GM18861 (cell line): ENCODE measurements at regions not wholly inside any gene's neighbourhood (a gene's known extent, or its start where the extent isn't known, plus 50 kb on each side); places are given as distances from the start of the nearest gene placed in this dataset.

Experiments used
- ATAC-seq: cut with Tn5 transposase; IDR thresholded peaks from one replicate; pipeline ENCODE4 v1.9.1; 2021; ENCODE audit not compliant: unreplicated experiment

DNA sequence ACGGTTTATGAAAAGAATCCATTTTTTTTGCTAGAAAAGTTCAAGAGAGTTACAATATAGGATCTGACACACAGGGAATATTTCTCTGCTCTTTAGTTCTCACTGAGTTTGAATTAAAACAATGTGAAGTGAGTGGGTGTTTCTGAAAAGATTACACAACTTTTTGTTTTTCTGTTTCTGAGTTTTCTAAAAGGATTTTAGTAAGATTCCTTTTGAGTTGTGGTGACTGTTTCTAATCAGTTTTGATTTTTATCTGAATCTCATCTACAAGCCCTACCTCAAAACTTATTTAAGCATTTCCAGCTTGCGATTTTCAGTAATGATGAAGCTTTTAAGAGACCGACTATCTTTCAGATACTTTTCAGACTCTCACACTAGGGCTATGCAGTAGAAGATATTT, 141.7 kb downstream of the GPAT3 start:
- ATAC-seq = no peak

DNA sequence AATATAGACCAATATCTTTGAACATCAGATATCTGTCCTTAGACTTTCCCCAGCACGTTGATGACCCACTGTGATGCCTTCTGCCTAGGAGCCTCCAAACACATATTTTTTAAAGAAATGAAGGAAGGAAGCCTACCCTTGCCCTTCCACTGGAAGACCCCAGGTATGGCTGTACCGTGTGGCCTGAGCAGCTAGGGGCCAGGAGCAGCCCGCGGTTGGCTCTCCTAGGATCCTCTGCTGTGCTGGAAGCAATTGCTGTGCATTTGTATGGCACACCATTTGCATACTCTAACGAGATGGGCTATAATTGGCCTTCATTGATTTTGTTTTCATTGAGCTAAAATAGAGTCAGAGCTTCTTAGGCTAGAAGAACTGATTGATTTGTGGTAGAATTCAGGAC, 128.8 kb downstream of the GPAT3 start:
- no peak for ATAC-seq

DNA sequence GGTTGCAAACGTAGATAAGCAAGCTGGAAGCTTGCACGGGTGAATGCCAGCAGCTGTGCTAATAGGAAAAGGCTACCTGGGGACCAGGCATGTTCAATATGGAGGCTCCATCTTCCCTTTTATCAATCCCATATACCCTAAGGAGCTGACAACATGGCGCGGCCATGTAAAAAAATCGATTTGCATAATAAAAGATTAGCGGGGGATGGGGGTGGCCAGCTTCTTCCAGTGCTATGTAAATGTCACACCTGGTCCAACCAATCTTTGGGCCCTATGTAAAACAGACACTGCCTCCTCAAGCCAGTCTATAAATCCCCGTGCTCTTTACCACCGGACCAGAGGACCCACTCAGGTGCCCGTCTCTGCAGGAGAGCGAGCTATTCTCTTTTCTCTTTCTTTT, 128.2 kb downstream of the GPAT3 start:
- ATAC-seq = no peak

DNA sequence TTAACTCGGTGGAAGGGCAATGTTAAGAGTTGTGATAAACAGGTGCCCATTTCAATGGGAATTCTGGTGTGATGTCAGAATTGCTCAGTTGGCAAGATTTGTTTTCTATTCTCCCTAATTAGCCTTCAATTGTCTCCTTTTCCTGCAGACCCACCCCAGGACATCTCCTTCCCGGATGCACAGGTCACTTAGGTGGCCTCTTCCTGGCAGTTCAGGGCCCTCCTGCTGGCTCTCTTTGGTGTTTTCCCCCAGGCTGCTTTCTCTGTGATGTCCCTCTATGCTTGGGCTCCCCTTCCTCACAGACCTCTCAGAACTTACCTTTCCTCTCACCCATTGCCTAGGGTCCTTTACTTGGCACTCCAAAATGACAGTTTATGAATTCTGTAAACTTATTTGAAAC, 126.3 kb downstream of the GPAT3 start:
- ATAC-seq = no peak

DNA sequence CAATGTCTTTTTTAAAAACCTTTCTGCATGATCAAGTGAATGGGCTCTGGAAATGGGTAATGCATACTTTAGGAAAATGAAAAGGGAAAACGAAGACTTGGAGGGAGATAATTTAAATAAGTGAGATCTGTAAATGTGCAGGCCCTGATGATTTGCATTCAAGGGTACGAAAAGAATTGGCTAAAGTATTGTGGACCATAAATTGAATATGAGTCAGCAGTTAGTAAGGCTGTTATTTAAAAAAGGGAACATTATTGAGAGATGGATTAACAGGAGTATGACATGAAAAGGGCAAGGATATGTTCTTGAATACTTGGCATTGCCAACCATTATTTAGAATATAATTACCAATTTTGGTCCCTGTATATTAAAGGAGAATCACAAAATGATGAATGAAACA, 125.5 kb downstream of the GPAT3 start:
- ATAC-seq = no peak

DNA sequence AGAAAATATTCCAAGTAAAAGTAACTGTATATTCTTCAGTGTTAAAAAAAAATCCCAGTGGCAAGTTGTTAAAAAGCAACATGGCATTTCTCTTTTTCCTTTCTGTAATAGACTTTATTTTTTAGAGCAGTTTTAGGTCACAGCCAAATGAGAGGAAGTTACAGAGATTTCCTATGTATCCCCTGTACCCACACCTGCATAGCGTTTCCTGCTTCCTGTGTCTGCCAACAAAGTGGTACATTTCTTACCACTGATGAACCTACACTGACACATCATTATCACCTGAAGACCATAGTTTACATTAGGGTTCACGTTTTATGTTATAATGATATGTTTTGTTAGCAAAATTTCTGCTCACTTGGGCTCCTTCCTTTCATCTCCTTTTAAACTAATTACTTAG, 124.7 kb downstream of the GPAT3 start:
- ATAC-seq = no peak

DNA sequence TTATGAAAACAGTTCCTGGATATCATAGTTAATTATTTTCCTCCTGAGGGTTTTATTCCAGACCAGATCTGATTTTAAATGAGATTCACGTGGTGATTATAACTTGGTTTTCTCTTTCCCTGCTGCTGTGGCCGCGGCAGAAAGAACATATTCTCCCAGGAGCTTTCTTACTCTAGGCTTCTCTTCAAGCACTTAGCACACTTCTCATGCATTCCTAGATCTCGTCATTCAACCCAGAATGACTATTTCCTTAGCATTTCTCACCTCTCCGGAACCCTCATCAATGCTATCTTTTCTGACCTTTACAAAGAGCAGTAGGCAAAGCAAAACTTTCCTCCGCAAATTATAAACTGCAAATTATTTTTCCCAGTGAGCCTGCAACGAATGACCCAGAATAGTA, 122.9 kb downstream of the GPAT3 start:
- ATAC-seq = no peak

DNA sequence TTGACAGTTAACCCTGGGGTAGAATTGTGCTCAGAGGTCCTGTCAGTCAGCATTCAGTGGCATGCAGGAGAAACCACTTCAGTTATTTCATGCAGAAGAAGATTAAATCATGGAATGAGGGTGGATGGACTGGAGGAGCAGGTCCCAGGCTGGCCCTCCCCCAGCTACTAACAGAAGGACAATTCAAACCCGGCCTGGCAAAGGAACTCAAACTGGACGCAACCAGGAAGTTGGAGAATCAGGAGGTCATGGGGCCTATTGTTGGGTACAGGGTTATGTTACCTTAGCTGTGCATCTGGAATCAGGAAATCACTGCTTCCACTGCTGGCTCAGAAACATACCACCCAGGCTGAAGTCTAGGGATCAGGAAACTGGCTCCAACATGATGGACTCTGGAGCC, 121.4 kb downstream of the GPAT3 start:
- ATAC-seq = no peak
